GM18511 (cell line): ENCODE measurements at regions not wholly inside any gene's neighbourhood (a gene's known extent, or its start where the extent isn't known, plus 50 kb on each side); places are given as distances from the start of the nearest gene placed in this dataset.

Experiments used
- ATAC-seq: cut with Tn5 transposase; IDR thresholded peaks from one replicate; pipeline ENCODE4 v1.9.1; 2021; ENCODE audit warnings: mild to moderate bottlenecking, moderate library complexity; ENCODE audit not compliant: unreplicated experiment

DNA sequence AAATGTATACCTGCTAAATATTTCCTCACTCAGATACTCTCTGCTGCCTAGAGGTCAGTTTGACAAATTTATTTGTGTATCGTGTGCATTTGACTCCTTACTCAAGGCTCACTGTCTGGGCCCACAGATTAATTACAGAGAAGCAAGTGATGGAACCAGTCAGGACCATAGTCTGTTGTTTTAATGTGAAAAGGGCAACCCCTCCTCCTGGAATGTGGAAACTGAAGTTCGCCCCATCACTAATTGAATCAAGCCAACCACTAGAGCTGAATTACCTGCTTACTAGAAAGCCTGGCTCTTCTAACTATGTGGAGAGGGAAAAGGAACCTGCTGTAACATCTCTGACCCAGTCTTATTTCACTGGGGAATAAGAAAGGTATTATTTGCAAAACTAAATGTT is 199.9 kb upstream of the KRR1 start:
- ATAC-seq = no peak

DNA sequence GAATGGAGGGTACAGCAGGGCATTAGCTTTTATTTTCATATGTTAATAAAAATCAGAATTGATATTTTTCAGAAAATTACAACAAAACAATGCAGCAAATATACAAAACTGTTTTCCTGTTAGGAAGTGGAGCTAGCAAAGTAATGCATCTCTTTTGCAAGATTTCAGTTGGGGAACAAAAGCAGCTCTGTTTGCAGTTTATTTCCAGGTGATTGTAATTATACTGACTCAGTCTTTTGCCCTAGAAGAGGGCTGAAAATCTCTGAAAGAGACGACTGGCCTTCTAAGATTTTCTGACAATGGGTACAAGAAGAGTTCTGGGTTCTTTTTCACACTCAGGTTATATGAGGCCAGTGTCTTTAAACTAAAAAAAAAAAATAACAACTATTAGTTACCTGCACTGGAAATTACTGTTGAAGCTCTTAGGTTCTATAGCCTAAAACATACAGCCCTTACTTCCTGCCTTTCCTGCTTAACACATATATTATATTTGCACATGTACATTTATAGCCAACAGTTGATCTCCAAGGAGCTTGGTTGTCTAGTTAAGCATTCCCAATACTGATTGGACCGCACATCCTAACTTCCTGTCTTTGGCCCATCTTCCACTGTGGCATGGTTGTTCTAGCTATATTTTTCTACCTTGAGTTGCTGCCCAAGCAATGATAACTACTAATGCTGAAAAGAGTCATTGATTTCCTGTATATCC is 199.1 kb upstream of the KRR1 start:
- no peak for ATAC-seq

- no peak for ATAC-seq
Measured at GRCh38 chr12:75709503-75709902, 198.1 kb upstream of the KRR1 start.

DNA sequence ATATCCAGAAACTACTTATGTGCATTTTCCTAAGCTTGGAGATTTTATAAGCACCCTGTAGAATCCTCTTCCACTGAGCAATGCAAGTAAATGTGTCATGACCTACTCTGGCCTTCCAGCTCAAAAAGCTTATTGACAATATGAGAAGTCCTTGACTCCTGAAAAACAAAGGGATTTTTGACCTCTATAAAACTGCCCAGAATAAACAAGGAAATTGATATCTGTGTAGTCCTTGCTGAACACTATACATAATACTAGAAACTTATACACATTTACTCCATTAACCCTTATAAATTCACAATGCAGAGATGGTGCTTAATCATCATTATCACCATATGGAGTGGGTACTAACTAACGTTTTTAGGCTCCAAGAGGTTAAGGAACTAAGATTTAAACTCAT is 197.4 kb upstream of the KRR1 start:
- ATAC-seq = no peak

- ATAC-seq = no peak
Measured at GRCh38 chr12:75707983-75708382, 196.6 kb upstream of the KRR1 start.

- ATAC-seq = no peak
Measured at GRCh38 chr12:75706786-75707605, 195.6 kb upstream of the KRR1 start.

DNA sequence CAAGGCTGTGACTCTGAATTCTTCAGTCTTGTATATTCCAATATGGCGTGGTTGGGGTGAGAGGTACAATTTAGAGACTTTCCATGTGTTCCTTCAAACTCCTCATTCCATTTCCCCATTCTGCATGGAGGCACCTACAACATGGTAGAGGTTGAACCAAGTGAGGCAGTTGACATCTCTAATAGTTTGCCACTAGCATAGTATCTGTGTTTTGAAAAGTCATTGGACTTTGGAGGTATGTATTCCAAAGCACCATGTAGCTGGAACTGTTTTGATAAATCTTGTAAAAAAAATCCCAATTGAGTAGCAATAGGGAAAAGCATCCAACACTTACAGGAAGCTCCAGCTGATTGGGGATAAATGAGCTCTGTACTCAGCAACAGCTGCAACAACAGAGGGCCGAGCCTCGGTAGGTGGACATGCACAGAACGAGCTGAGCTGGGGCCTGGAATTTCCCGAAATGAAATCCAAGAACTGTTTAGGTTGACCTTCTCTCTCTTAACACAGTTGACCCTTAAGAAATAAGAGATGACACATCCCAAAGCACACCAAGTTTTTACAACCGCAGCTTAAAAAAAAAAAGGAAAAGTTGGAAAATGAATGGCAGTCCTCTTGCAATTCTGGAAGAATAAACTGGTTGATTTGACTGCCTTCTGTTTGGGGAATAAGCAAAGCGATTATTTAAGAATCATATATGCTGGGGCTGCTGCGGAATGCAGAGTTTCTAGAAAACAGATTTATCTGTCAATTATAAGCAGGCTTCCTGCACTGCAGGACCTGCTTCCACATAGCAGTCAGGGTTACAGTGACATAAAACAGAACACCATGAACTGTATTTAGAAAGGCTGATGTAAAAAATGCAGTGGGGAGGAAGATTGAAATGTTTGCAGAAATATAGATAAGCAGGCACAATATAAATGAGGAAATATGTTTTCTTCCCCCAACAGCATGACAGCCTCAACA is 194.6 kb upstream of the KRR1 start:
- no peak for ATAC-seq

- no peak for ATAC-seq
Measured at GRCh38 chr12:75704664-75705063, 193.3 kb upstream of the KRR1 start.

DNA sequence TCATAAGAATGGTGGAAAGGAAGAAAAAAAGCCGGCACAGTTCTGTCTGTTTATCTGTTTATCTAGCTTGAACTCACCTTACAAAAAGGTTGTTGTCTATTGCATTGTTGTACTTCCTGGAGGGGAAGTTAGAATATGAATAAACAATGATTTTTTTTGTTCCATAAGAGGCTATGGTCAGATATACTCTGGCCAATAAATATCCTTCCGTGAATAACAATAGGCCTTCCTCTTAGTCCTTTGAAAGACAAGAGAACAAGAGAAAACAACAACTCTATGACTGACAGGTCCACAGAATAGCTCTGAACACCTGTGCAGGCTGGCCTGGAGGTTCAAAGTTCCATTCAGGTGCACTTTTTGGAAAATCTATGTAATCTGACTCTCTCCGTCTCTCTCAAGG is 192.8 kb upstream of the KRR1 start:
- no peak for ATAC-seq

DNA sequence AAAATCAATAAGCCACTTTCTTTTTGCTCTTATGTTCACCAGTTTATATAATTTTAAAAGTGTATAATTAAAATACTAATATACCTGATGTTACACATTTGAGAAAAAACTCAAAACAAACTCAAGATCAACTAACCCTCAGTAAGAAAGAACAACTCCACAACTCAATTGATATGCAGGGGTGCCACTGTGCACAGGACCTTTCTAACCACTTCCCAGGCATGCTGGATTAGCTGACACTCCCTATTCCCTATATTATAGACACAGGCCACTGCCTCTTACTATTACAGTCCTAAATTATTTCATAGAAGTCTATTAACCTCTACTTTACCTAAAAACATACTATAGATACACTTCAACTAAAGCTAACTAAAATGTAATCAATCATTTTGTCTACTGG is 191.7 kb upstream of the KRR1 start:
- no peak for ATAC-seq

GRCh38 chr12:75702477-75703093 is 191.2 kb upstream of the KRR1 start:
- ATAC-seq = no peak

DNA sequence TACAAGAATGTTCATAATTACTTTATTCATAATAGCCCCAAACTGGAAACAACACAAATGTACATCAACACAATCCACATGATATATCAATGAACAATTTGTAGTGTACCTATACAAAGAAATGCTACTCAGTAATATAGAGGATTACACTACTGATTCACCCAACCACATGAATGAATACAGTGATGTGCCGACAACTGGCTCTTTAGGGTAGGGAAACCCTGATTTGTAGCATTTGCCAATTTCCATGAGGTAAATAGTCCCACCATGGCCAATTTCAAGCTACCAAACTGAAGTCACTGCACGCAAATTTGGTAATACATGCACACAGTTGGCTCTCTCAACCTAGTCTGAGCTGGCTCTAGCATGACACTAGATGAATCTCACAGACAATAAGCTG is 190.4 kb upstream of the KRR1 start:
- no peak for ATAC-seq

GRCh38 chr12:75699728-75700496 is 188.5 kb upstream of the KRR1 start:
- no peak for ATAC-seq

DNA sequence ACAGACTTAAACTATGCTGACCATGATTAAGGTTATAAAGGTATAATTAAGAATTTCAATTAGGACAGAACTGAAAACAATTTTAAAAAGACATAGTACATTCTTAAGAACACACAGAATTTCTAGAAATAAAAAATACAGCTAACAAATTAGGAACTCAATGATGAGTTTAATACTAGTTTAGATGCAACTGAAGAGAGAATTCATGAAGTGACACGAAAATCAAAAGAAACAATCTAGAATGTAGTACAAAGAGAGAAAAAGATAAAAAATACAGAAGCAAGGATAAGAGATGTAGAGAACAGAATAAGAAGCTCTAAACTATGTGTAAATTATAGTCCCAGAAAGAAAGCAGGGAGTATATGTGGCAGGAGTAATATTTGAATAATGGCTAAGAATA is 187.8 kb upstream of the KRR1 start:
- no peak for ATAC-seq

DNA sequence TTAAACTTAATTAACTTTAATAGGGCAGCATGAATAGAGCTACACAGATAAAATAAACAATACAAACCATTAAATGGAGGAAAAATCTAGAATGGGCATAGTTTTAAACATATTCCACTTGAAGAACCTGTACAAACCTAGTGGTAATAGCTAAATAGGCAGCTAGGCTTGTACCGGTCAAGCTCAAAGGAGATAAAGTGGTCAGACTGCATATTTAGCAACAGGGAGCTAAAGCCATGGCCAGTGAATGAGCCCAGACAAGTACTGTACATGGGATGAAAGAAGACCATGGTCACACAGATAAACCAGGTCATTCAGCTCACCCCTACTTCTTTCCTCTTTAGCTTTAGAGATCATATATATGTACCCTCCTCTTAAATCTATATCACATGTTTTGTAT is 186.6 kb upstream of the KRR1 start:
- ATAC-seq = no peak

- ATAC-seq = no peak
Measured at GRCh38 chr12:75695926-75696325, 184.5 kb upstream of the KRR1 start.

DNA sequence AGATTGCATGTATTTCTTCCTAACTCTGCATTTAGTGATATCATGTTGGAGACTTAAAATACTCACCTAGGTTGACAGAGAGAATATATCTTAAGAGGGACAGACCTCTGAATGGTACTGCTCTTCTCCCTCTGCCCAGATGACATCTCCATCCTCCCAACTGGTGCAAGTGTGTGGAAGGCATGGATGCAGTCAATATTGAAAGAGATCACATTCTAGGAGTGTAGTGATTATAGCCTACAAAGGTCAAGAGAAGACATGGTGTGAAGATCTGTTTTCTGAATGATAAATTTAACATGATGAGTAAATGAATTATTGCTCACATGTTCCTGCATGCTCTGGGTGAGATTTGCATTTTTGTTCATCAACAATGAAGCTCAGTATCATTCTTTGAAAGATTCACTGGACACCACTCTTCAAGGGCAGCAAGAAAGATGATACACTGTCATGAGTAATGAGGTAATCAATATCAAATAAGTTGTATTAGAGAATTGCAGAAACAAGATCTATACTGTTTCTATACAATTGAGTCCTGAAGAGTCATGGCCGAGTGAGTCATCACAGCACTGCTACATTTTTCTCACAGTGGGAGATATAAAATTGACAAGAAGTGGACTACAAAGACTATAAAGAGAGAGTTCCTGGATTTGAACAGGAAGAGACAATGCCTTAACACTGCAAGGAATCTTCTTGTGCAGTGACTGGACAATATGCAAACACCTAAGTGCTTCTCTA is 183.3 kb upstream of the KRR1 start:
- ATAC-seq = no peak

- no peak for ATAC-seq
Measured at GRCh38 chr12:75692876-75693275, 181.5 kb upstream of the KRR1 start.

DNA sequence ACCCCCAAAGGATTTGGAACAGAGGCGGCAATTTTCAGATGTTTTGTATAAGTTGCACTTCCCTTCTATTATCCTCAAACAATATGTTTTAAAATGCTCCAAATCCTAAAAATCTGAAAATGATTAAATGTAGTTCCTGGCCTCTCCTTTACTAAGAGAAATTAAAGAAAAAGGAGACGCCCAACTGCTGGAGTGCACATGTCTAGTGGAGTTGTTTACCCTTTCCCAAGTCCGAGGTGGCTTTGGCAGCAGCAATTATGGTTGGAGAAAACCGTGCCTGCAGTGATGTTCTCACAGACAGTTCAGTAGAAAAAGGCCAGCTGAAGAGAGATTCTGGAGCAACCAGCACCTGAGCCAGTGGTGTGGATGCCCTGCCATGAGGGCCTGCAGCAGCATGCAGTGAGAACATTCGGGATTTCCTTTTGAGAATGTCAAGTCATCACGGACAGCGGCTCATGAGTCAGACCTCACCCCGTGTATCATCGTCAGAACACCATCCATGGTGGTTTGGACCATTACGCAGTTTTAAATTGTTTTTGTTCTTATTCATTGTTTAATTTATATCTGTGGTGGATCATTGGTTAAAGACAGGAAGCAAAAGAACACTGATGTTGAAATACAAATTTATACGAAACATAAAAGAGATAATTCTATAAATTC is 179.0 kb upstream of the KRR1 start:
- ATAC-seq = no peak
